Endothelial cell (in vitro differentiated cells): ENCODE measurements at regions not wholly inside any gene's neighbourhood (a gene's known extent, or its start where the extent isn't known, plus 50 kb on each side); places are given as distances from the start of the nearest gene placed in this dataset.
"Not testable (repeated sequence)": the region's sequence is repeated elsewhere in the genome, so short reads cannot be mapped to it uniquely, and the experiment has no call there.

ENCODE experiments used
- DNase-seq: peaks from one replicate; pipeline ENCODE4 v3.0.0; 2021; ENCODE audit warnings: low spot score
- H3K27ac Mint-ChIP-seq: one replicate; pipeline ENCODE4 v1.8.0; 2021; ENCODE audit warnings: mixed read lengths, inconsistent platforms; ENCODE audit not compliant: unreplicated experiment
- H3K27me3 Mint-ChIP-seq: one replicate; pipeline ENCODE4 v1.8.0; 2021; ENCODE audit warnings: mild to moderate bottlenecking, moderate library complexity, mixed read lengths, inconsistent platforms; ENCODE audit not compliant: unreplicated experiment
- H3K36me3 Mint-ChIP-seq: one replicate; pipeline ENCODE4 v1.8.0; 2021; ENCODE audit warnings: mild to moderate bottlenecking, low read depth, mixed read lengths, inconsistent platforms; ENCODE audit not compliant: unreplicated experiment
- H3K4me1 Mint-ChIP-seq: one replicate; pipeline ENCODE4 v1.8.0; 2021; ENCODE audit warnings: mild to moderate bottlenecking, mixed read lengths, inconsistent platforms; ENCODE audit not compliant: unreplicated experiment
- H3K4me3 Mint-ChIP-seq: one replicate; pipeline ENCODE4 v1.8.0; 2021; ENCODE audit warnings: mild to moderate bottlenecking, mixed read lengths, inconsistent platforms; ENCODE audit not compliant: unreplicated experiment
- H3K9me3 Mint-ChIP-seq: one replicate; pipeline ENCODE4 v1.8.0; 2021; ENCODE audit warnings: mixed read lengths, inconsistent platforms; ENCODE audit not compliant: unreplicated experiment
- CTCF ChIP-seq: fragments of 200-600 bp; sonication (generic); IDR thresholded peaks from one replicate; pipeline ENCODE4 v1.5.0; 2021; ENCODE audit warnings: antibody characterized with exemption; ENCODE audit not compliant: unreplicated experiment

- TF ChIP-seq CTCF: no peak
- H3K4me1 Mint-ChIP-seq: no peaks in the 10 kb centered on the region
- H3K9me3 Mint-ChIP-seq: no peaks in the 10 kb centered on the region
- H3K27ac Mint-ChIP-seq: no peak overlapping the region
- H3K27me3 Mint-ChIP-seq: no peaks in the 10 kb centered on the region
- DNase-seq: no peak
- no peak overlapping the region for H3K4me3 Mint-ChIP-seq
- H3K36me3 Mint-ChIP-seq: no peaks in the 10 kb centered on the region
Observed at GRCh38 chr1:14267991-14268390, 330.5 kb upstream of the KAZN start.

- DNase-seq: no peak
- H3K36me3 Mint-ChIP-seq: no peaks in the 10 kb centered on the region
- no peaks in the 10 kb centered on the region for H3K4me1 Mint-ChIP-seq
- H3K9me3 Mint-ChIP-seq: no peaks in the 10 kb centered on the region
- H3K4me3 Mint-ChIP-seq: no peak overlapping the region
- no peaks in the 10 kb centered on the region for H3K27me3 Mint-ChIP-seq
- H3K27ac Mint-ChIP-seq: no peak overlapping the region
- no peak for TF ChIP-seq CTCF
Observed at GRCh38 chr1:14270821-14271220, 327.7 kb upstream of the KAZN start.

GRCh38 chr1:14273811-14274210 is 324.7 kb upstream of the KAZN start:
- H3K27me3 Mint-ChIP-seq: peaks cover 1% of the 10 kb centered on the region
- H3K27ac Mint-ChIP-seq: no peak overlapping the region
- DNase-seq: no peak
- no peak for TF ChIP-seq CTCF
- no peaks in the 10 kb centered on the region for H3K4me1 Mint-ChIP-seq
- no peaks in the 10 kb centered on the region for H3K9me3 Mint-ChIP-seq
- no peaks in the 10 kb centered on the region for H3K36me3 Mint-ChIP-seq
- H3K4me3 Mint-ChIP-seq: no peak overlapping the region

GRCh38 chr1:14279891-14280290 is 318.6 kb upstream of the KAZN start:
- not testable (repeated sequence) for H3K36me3 Mint-ChIP-seq, H3K27me3 Mint-ChIP-seq, H3K27ac Mint-ChIP-seq, H3K4me3 Mint-ChIP-seq, DNase-seq, H3K9me3 Mint-ChIP-seq, H3K4me1 Mint-ChIP-seq

GRCh38 chr1:14280909-14281308 is 317.6 kb upstream of the KAZN start:
- Mint-ChIP-seq H3K27ac (no peak overlapping the region), H3K27me3 (peaks cover 1% of the 10 kb centered on the region), H3K9me3 (no peaks in the 10 kb centered on the region), H3K4me3 (no peak overlapping the region), H3K4me1 (no peaks in the 10 kb centered on the region), H3K36me3 (no peaks in the 10 kb centered on the region)
- no peak for DNase-seq
- TF ChIP-seq CTCF: no peak

- DNase-seq: no peak
- TF ChIP-seq CTCF: no peak
- Mint-ChIP-seq H3K27ac (no peak overlapping the region), H3K36me3 (no peaks in the 10 kb centered on the region), H3K27me3 (peaks cover 1% of the 10 kb centered on the region), H3K4me1 (no peaks in the 10 kb centered on the region), H3K9me3 (no peaks in the 10 kb centered on the region), H3K4me3 (no peak overlapping the region)
Observed at GRCh38 chr1:14281412-14281811, 317.1 kb upstream of the KAZN start.
